Endothelial cell of umbilical vein (primary cell): ENCODE measurements at regions not wholly inside any gene's neighbourhood (a gene's known extent, or its start where the extent isn't known, plus 50 kb on each side); places are given as distances from the start of the nearest gene placed in this dataset.

Experiments used
- BruUV-seq: library from RNA; stranded (reverse); fragments of 400-500 nt; replicated peaks from 2 replicates; lab custom pipeline; 2021; lab: Mats Ljungman, UMichigan
- CTCF ChIA-PET: fragments of 300-600, 350-600 bp; sonication (Branson Sonifier 250); formaldehyde crosslinking; loops from one replicate; lab custom pipeline; 2021; ENCODE audit warnings: antibody characterized with exemption, inconsistent platforms; lab: Charles Lee
- POLR2A ChIA-PET: fragments of 300-600, 350-600 bp; sonication (Branson Sonifier 250); formaldehyde crosslinking; loops from one replicate; lab custom pipeline; 2021; ENCODE audit warnings: antibody characterized with exemption, inconsistent platforms; lab: Charles Lee
- DNase-seq: peaks from one replicate; pipeline ENCODE4 v3.0.0-alpha.2; 2011; ENCODE audit warnings: low read depth, low spot score
- FAIRE-seq: peaks from 2 replicates; lab custom pipeline; 2011; peaks lifted over from hg19 to GRCh38; lab: Jason Lieb, UNC
- H2AFZ ChIP-seq: 2 replicates; pipeline ENCODE4 v1.6.0; 2012; ENCODE audit warnings: low read depth, low read length, control low read depth, inconsistent platforms
- H3K27ac ChIP-seq: 2 replicates; pipeline ENCODE4 v1.5.1; 2011; ENCODE audit warnings: low read depth, mild to moderate bottlenecking, control low read depth, low read length, moderate library complexity; ENCODE audit not compliant: insufficient read depth
- H3K27me3 ChIP-seq, 2 experiments: 2 replicates each; pipeline versions ENCODE4 v1.6.0 to v1.6.1; 2011; ENCODE audit warnings: low read length in 2 of 2, mixed read lengths in 1 of 2; ENCODE audit not compliant: control insufficient read depth in 2 of 2, insufficient read depth in 2 of 2
- H3K36me3 ChIP-seq, 2 experiments: 2 replicates in 1 of 2; 3 replicates in 1 of 2; pipeline ENCODE4 v1.5.1; 2011; ENCODE audit warnings: low read length in 2 of 2, mild to moderate bottlenecking in 1 of 2, moderate library complexity in 1 of 2; ENCODE audit not compliant: control insufficient read depth in 2 of 2, insufficient read depth in 2 of 2; ENCODE audit errors: extremely low read depth in 1 of 2
- H3K4me1 ChIP-seq: 3 replicates; pipeline ENCODE4 v1.5.1; 2011; ENCODE audit warnings: mild to moderate bottlenecking, low read length; ENCODE audit not compliant: control insufficient read depth, insufficient read depth; ENCODE audit errors: extremely low read depth
- H3K4me2 ChIP-seq: 2 replicates; pipeline ENCODE4 v1.6.1; 2011; ENCODE audit warnings: low read length, control low read depth, mixed read lengths; ENCODE audit not compliant: insufficient read depth
- H3K4me3 ChIP-seq, 3 experiments: fragments of 200-600 bp in 1 of 3; sonication (generic), shearing (Covaris generic) in 1 of 3; replicated peaks in 1 of 3; 2 replicates each; pipeline ENCODE4 v1.5.1; 2011 to 2016; ENCODE audit warnings: control low read depth in 3 of 3, low read length in 3 of 3, mild to moderate bottlenecking in 2 of 3, inconsistent platforms in 1 of 3, low read depth in 1 of 3, moderate library complexity in 1 of 3; ENCODE audit not compliant: insufficient read depth in 1 of 3
- H3K79me2 ChIP-seq: 2 replicates; pipeline ENCODE4 v1.6.0; 2012; ENCODE audit warnings: low read length, inconsistent platforms; ENCODE audit not compliant: control insufficient read depth, insufficient read depth
- H3K9ac ChIP-seq: replicated peaks from 2 replicates; pipeline ENCODE3; 2011; ENCODE audit warnings: low read length, control low read depth; ENCODE audit not compliant: insufficient read depth; ENCODE audit errors: extremely low read depth
- H3K9me1 ChIP-seq: replicated peaks from 3 replicates; pipeline ENCODE4 v1.6.0; 2011; ENCODE audit warnings: mild to moderate bottlenecking, low read length; ENCODE audit not compliant: control insufficient read depth, insufficient read depth; ENCODE audit errors: extremely low read depth
- H3K9me3 ChIP-seq: replicated peaks from 2 replicates; pipeline ENCODE4 v1.5.1; 2012; ENCODE audit warnings: low read length, inconsistent platforms; ENCODE audit not compliant: control insufficient read depth, insufficient read depth
- H4K20me1 ChIP-seq: replicated peaks from 2 replicates; pipeline ENCODE3; 2011; ENCODE audit warnings: mild to moderate bottlenecking, low read length; ENCODE audit not compliant: control insufficient read depth, insufficient read depth; ENCODE audit errors: extremely low read depth
- EZH2 ChIP-seq: IDR thresholded peaks from 2 replicates; pipeline ENCODE4 v1.6.1; 2012; ENCODE audit warnings: borderline replicate concordance, low read depth, mild to moderate bottlenecking, moderate library complexity, low read length, inconsistent platforms; ENCODE audit not compliant: severe bottlenecking
- FOS ChIP-seq: IDR thresholded peaks from 2 replicates; pipeline ENCODE4 v1.6.1; 2011; ENCODE audit warnings: mild to moderate bottlenecking, low read length, moderate library complexity, borderline replicate concordance; ENCODE audit not compliant: insufficient read depth
- GATA2 ChIP-seq: IDR thresholded peaks from 2 replicates; pipeline ENCODE4 v1.7.0; 2011; ENCODE audit warnings: low read depth, mild to moderate bottlenecking, moderate library complexity, mixed read lengths, low read length; ENCODE audit not compliant: insufficient read length, insufficient read depth
- JUN ChIP-seq: IDR thresholded peaks from 2 replicates; pipeline ENCODE4 v1.6.1; 2011; ENCODE audit warnings: borderline replicate concordance, low read depth; ENCODE audit not compliant: insufficient read length, insufficient read depth
- MYC ChIP-seq: IDR thresholded peaks from one replicate; pipeline ENCODE4 v1.6.1; 2011; ENCODE audit warnings: mild to moderate bottlenecking, low read depth, low read length
- POLR2A ChIP-seq: IDR thresholded peaks from 2 replicates; pipeline ENCODE4 v1.6.1; 2012; ENCODE audit warnings: low read depth, mild to moderate bottlenecking, control low read depth, low read length
- POLR2AphosphoS5 ChIP-seq: IDR thresholded peaks from 2 replicates; pipeline ENCODE4 v1.6.1; 2012; ENCODE audit warnings: low read depth, mild to moderate bottlenecking, control low read depth, low read length, moderate library complexity; ENCODE audit not compliant: insufficient read depth
- dilution Hi-C: fragments of 300-500 bp; cut with MboI; formaldehyde crosslinking; loops from one replicate; pipeline ENCODE4 v1.15.0; 2019; ENCODE audit warnings: low sequenced_read_pairs; ENCODE audit not compliant: extremely low pct_ligation_motif_present
- intact Hi-C: fragments of 100-400 bp; cut with micrococcal nuclease; formaldehyde crosslinking; loops from one replicate; pipeline ENCODE4 v1.10.0; 2022
- TF ChIP-seq, protein P1 (sequence below), 2 donors: IDR thresholded peaks; 1 replicate in 1 of 2; 2 replicates in 1 of 2; pipeline ENCODE4 v1.5.1; 2011; ENCODE audit warnings: low read length in 2 of 2, mild to moderate bottlenecking in 2 of 2, moderate library complexity in 2 of 2, control low read depth in 1 of 2, inconsistent platforms in 1 of 2, low read depth in 1 of 2; ENCODE audit not compliant: insufficient read depth in 1 of 2; ENCODE audit errors: extremely low read depth in 1 of 2
- TF ChIP-seq, protein P2 (sequence below): IDR thresholded peaks from 2 replicates; pipeline ENCODE4 v1.6.1; 2011; ENCODE audit not compliant: insufficient read depth, insufficient read length

DNA sequence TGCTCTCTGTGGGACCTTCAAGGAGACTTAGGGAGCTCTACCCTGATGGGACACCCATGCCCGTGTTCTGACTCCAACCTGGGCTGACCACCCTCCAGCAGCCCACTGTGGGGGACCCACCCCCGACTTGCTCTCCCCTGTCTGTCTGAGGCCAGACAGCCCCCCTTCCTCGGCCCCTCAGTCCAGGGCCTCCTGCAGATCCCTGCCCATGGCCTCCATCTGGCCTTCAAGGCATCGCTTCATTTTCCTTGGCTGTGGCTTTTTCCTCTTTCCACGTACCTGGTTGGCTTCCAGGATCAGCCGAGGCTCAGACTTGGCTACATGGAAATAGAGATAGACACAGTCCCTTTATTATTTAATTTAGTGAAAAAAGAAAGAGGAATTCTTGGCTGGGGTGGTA, 290.0 kb downstream of the CYP26B1 start:
- H3K27me3 ChIP-seq = peaks cover under 1 to 5% of the 10 kb centered on the region in 2 experiments
- H3K9me3 ChIP-seq = no peaks in the 10 kb centered on the region
- H3K9me1 ChIP-seq = no peaks in the 10 kb centered on the region
- ChIA-PET POLR2A (no interaction called here), CTCF (no interaction called here)
- TF ChIP-seq FOS = no peak
- TF ChIP-seq POLR2AphosphoS5 = no peak
- TF ChIP-seq MYC = no peak
- TF ChIP-seq EZH2 = no peak
- TF ChIP-seq POLR2A = no peak
- TF ChIP-seq, protein P1, sequence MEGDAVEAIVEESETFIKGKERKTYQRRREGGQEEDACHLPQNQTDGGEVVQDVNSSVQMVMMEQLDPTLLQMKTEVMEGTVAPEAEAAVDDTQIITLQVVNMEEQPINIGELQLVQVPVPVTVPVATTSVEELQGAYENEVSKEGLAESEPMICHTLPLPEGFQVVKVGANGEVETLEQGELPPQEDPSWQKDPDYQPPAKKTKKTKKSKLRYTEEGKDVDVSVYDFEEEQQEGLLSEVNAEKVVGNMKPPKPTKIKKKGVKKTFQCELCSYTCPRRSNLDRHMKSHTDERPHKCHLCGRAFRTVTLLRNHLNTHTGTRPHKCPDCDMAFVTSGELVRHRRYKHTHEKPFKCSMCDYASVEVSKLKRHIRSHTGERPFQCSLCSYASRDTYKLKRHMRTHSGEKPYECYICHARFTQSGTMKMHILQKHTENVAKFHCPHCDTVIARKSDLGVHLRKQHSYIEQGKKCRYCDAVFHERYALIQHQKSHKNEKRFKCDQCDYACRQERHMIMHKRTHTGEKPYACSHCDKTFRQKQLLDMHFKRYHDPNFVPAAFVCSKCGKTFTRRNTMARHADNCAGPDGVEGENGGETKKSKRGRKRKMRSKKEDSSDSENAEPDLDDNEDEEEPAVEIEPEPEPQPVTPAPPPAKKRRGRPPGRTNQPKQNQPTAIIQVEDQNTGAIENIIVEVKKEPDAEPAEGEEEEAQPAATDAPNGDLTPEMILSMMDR (IDR thresholded peaks at IDR 0.05; ENCODE audit: extremely low read depth in 1 of 2, insufficient read depth in 1 of 2, low read depth in 1 of 2, low read length in 2 of 2) = no peak
- no peak for TF ChIP-seq GATA2
- TF ChIP-seq JUN = no peak
- TF ChIP-seq, protein P2, sequence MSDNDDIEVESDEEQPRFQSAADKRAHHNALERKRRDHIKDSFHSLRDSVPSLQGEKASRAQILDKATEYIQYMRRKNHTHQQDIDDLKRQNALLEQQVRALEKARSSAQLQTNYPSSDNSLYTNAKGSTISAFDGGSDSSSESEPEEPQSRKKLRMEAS = no peak
- H3K27ac ChIP-seq = no peak overlapping the region
- no peak for FAIRE-seq
- no TSS peak for BruUV-seq
- dilution Hi-C loops (no loop called here), intact Hi-C loops (loop anchor here (1.0 kb wide), 1 partner anchor 12 kb away; no protein-coding TSS in a partner anchor)
- no peak overlapping the region for H3K4me3 ChIP-seq
- H2AFZ ChIP-seq = no peak overlapping the region
- no peak overlapping the region for H3K4me2 ChIP-seq
- H3K4me1 ChIP-seq = no peaks in the 10 kb centered on the region
- DNase-seq = no peak
- H3K36me3 ChIP-seq = no peaks in the 10 kb centered on the region
- no peaks in the 10 kb centered on the region for H3K79me2 ChIP-seq
- H4K20me1 ChIP-seq = no peaks in the 10 kb centered on the region
- no peak overlapping the region for H3K9ac ChIP-seq
